ENCODE measurements at regions not wholly inside any gene's neighbourhood (a gene's known extent, or its start where the extent isn't known, plus 50 kb on each side); places are given as distances from the start of the nearest gene placed in this dataset.

DNA sequence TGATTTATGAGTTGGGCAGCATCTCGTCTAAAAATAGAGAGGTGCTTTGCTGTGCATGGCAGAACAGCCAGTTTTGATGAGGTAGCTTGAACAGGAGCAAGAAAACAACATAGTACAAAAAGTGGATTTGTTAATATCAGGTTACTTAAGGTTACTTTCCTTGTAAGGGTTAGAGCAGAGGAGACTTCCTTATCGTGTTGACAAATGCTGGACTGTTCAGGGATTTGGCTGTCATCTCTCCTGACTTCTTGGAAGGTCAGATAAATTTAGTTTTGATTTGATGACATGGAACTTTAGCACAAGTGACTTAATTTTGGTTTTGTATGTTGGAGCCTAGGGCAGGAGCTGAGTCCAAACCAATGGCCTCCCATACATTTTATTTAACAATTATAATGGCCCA, 163.9 kb upstream of the ELAC2 start:
- TF ChIP-seq CTCF (conservative IDR thresholded peaks at IDR 0.05; ENCODE audit: low read depth, low read length) (no peak), EZH2phosphoT487 (IDR thresholded peaks at IDR 0.05; ENCODE audit: borderline replicate concordance, low read length) (no peak), EZH2 (IDR thresholded peaks at IDR 0.05; ENCODE audit: low read length, unreplicated experiment) (no peak)
